Stimulated activated effector memory CD8-positive, alpha-beta T cell treated with anti-CD3 and anti-CD28 coated beads, Interleukin-12 subunit alpha, Interleukin-12 subunit beta, amount 100 ng/mL, for 72 hours (primary cell): ENCODE measurements at regions not wholly inside any gene's neighbourhood (a gene's known extent, or its start where the extent isn't known, plus 50 kb on each side); places are given as distances from the start of the nearest gene placed in this dataset.
"Not testable (repeated sequence)": the region's sequence is repeated elsewhere in the genome, so short reads cannot be mapped to it uniquely, and the experiment has no call there.

Experiments
- ATAC-seq: fragments of 150-1000 bp; cut with Tn5 transposase; 2 replicates; pipeline ENCODE4 v1.10.0; 2021
- DNase-seq, 2 donors: peaks; one replicate each; pipeline ENCODE4 v3.0.0; 2021 to 2022; ENCODE audit warnings: low spot score in 2 of 2
- H3K27ac Mint-ChIP-seq: one replicate; pipeline ENCODE4 v1.8.0; 2022; ENCODE audit warnings: mild to moderate bottlenecking, mixed read lengths
- H3K36me3 Mint-ChIP-seq: one replicate; pipeline ENCODE4 v1.8.0; 2022; ENCODE audit warnings: mild to moderate bottlenecking, mixed read lengths
- H3K4me1 Mint-ChIP-seq: one replicate; pipeline ENCODE4 v1.8.0; 2022; ENCODE audit warnings: mixed read lengths
- H3K4me3 Mint-ChIP-seq: one replicate; pipeline ENCODE4 v1.8.0; 2022; ENCODE audit warnings: mild to moderate bottlenecking, mixed read lengths
- H3K9me3 Mint-ChIP-seq: one replicate; pipeline ENCODE4 v1.8.0; 2022; ENCODE audit warnings: mixed read lengths

GRCh38 chrX:750263-750662, 119.7 kb downstream of the SHOX start:
- Mint-ChIP-seq H3K4me1 (no peaks in the 10 kb centered on the region), H3K9me3 (peaks cover 16% of the 10 kb centered on the region), H3K36me3 (peaks cover 6% of the 10 kb centered on the region)

DNA sequence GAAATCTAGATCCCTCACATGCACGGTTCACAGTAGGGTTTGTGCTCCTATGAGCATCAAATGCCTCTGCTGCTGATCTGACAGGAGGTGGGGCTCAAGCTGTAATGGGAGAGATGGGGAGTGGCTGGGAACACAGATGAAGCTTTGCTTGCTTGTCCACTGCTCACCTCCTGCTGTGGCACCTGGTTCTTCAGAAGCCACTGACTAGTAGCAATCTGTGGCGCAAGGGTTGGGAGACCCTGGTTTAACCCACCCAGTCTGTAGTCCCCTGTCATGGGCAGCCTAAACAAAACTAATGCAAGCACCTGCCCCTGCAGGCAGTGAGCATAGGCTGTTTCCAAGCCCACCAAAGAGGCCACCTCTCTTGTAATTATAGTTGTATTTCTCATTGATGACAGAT, 116.6 kb downstream of the SHOX start:
- Mint-ChIP-seq H3K4me1 (no peaks in the 10 kb centered on the region), H3K27ac (no peak overlapping the region), H3K4me3 (no peak overlapping the region), H3K9me3 (peaks cover 32% of the 10 kb centered on the region), H3K36me3 (peaks cover 5% of the 10 kb centered on the region)
- DNase-seq (no peak), ATAC-seq (no peak)

More at GRCh38 chrX:750263-750662, 119.7 kb downstream of the SHOX start:
- Mint-ChIP-seq H3K27ac (no peak overlapping the region), H3K4me3 (no peak overlapping the region)
- DNase-seq (no peak), ATAC-seq (no peak)

GRCh38 chrX:739611-740010, 109.0 kb downstream of the SHOX start:
- Mint-ChIP-seq H3K27ac (no peak overlapping the region), H3K36me3 (no peaks in the 10 kb centered on the region), H3K4me1 (no peaks in the 10 kb centered on the region), H3K4me3 (no peak overlapping the region), H3K9me3 (peaks cover 19% of the 10 kb centered on the region)
- DNase-seq (no peak), ATAC-seq (no peak)

DNA sequence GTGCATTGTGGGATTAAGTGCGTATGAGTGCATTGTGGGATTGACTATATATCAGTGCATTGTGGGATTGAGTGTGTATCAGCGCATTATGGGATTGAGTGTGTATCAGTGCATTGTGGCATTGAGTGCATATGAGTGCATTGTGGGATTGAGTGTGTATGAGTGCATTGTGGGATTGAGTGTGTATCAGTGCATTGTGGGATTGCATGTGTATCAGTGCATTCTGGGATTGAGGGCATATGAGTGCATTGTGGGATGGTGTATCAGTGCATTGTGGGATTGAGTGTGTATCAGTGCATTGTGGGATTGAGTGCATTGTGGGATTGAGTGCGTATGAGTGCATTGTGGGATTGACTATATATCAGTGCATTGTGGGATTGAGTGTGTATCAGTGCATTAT, 106.4 kb downstream of the SHOX start:
- H3K27ac Mint-ChIP-seq, DNase-seq, ATAC-seq, H3K4me3 Mint-ChIP-seq, H3K36me3 Mint-ChIP-seq, H3K9me3 Mint-ChIP-seq, H3K4me1 Mint-ChIP-seq: not testable (repeated sequence)

- Mint-ChIP-seq H3K27ac (no peak overlapping the region), H3K4me1 (no peaks in the 10 kb centered on the region), H3K36me3 (no peaks in the 10 kb centered on the region), H3K9me3 (peaks cover 2% of the 10 kb centered on the region), H3K4me3 (no peak overlapping the region)
- DNase-seq, result no peak
- no peak for ATAC-seq
These were observed 103.8 kb downstream of the SHOX start for GRCh38 chrX:734362-734761.

DNA sequence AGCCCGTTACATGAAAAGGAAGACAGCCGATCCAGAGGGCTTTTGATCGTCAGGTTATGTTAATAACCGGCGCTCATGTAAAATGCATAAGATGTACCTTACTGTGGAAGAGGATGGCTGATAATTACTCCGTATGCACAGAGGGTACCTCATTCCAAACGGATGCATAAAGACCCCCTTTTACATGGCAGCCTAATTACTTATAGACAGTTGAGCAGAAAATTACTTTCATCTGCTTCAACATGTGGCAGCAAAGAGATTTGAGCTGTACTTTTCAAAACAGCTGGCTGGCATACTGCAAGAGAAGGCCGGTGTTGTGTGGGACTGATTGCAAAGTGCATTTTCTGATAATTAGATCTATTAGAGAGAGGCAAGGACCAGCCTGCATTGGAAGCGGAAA, 103.4 kb downstream of the SHOX start:
- Mint-ChIP-seq H3K36me3 (no peaks in the 10 kb centered on the region), H3K4me3 (no peak overlapping the region), H3K4me1 (no peaks in the 10 kb centered on the region), H3K27ac (no peak overlapping the region), H3K9me3 (peaks cover 2% of the 10 kb centered on the region)
- ATAC-seq (no peak), DNase-seq (no peak)

DNA sequence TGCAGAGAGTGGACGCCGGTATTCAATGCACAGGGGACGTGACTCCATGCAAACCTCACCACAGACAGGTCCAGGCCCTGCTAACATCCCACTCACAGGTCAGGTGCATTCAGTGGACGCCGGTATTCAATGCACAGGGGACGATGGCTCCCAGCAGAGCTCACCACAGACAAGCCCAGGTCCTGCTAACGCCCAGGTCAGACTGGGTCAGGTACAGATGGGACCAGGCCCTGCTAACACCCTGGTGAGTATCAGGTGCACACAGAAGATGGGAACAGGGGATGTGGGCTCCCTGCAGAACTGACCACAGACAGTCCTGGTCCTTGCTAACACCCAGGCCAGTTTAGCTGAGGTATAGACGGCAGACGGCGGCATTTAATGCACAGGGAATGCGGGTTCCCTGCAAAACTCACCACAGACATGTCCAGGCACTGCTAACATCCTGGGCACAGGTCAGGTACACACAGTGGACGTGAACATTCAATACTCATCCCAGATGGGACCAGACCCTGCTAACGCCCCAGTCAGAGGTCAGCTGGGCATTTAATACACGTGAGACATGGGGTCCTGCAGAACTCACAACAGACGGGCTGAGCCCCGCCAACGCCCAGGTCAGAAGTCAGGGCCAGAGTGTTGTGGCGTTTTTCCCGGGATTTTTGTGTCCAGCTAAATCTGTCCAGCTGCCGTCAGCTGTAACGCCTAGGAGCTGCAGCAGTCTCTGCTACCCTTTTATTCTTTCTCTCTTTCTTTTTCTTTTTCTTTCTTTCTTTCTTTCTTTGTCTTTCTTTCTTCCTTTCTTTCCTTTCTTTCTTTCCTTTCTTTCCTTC, 99.2 kb downstream of the SHOX start:
- DNase-seq, result no peak
- ATAC-seq, result peak; percentile 11
- Mint-ChIP-seq H3K4me3 (no peak overlapping the region), H3K27ac (no peak overlapping the region), H3K9me3 (peaks cover 5% of the 10 kb centered on the region), H3K36me3 (peaks cover 7% of the 10 kb centered on the region), H3K4me1 (no peaks in the 10 kb centered on the region)

DNA sequence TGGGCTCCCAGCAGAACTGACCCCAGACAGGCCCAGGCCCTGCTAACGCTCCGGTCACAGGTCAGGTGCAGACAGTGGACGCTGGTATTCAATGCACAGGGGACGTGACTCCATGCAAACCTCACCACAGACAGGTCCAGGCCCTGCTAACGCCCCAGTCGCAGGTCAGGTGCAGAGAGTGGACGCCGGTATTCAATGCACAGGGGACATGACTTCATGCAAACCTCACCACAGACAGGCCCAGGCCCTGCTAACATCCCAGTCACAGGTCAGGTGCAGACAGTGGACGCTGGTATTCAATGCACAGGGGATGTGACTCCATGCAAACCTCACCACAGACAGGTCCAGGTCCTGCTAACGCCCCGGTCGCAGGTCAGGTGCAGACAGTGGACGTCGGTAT, 98.5 kb downstream of the SHOX start:
- not testable (repeated sequence) for ATAC-seq

DNA sequence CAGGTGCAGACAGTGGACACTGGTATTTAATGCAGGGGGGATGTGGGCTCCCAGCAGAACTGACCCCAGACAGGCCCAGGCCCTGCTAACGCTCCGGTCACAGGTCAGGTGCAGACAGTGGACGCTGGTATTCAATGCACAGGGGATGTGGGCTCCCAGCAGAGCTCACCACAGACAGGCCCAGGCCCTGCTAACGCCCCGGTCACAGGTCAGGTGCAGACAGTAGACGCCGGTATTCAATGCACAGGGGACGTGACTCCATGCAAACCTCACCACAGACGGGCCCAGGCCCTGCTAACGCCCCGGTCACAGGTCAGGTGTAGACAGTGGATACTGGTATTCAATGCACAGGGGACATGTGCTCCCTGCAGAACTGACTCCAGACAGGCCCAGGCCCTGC, 98.0 kb downstream of the SHOX start:
- not testable (repeated sequence) for H3K9me3 Mint-ChIP-seq, H3K4me1 Mint-ChIP-seq, ATAC-seq, H3K4me3 Mint-ChIP-seq, H3K27ac Mint-ChIP-seq, DNase-seq
- H3K36me3 Mint-ChIP-seq, result peaks cover 16% of the 10 kb centered on the region

More for the DNA sequence above, 98.5 kb downstream of the SHOX start:
- not testable (repeated sequence) for H3K4me1 Mint-ChIP-seq, H3K27ac Mint-ChIP-seq, H3K4me3 Mint-ChIP-seq, DNase-seq, H3K9me3 Mint-ChIP-seq
- H3K36me3 Mint-ChIP-seq, result peaks cover 12% of the 10 kb centered on the region

- Mint-ChIP-seq H3K9me3 (peaks cover 13% of the 10 kb centered on the region), H3K27ac (no peak overlapping the region)
- ATAC-seq, result no peak
These were observed 97.4 kb downstream of the SHOX start for GRCh38 chrX:727738-728621.

DNA sequence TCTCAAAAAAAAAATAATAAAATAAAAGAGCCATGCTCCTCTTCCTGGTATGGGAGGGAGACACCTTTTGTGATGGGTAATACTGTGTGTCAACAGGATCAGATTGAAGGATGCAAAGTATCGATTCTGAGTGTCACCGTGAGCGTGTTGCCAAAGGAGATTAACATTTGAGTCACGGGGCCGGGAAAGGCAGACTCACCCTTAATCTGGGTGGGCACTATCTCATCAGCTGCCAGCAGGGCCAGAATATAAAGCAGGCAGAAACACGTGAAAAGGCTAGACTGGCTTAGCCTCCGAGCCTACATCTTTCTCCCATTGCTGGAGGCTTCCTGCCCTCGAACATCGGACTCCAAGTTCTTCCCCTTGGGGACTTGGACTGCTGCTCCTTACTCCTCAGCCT, 95.4 kb downstream of the SHOX start:
- no peaks in the 10 kb centered on the region for H3K4me1 Mint-ChIP-seq
- no peak overlapping the region for H3K27ac Mint-ChIP-seq
- peaks cover 13% of the 10 kb centered on the region for H3K9me3 Mint-ChIP-seq
- DNase-seq, result no peak
- peak; percentile 24 for ATAC-seq
- no peak overlapping the region for H3K4me3 Mint-ChIP-seq
- H3K36me3 Mint-ChIP-seq, result peaks cover 16% of the 10 kb centered on the region

More at GRCh38 chrX:727738-728621, 97.4 kb downstream of the SHOX start:
- Mint-ChIP-seq H3K36me3 (peaks cover 16% of the 10 kb centered on the region), H3K4me3 (no peak overlapping the region), H3K4me1 (no peaks in the 10 kb centered on the region)
- no peak for DNase-seq

GRCh38 chrX:724256-724655, 93.7 kb downstream of the SHOX start:
- Mint-ChIP-seq H3K4me1 (no peaks in the 10 kb centered on the region), H3K4me3 (no peak overlapping the region), H3K27ac (peak overlapping the region; percentile 73), H3K9me3 (peaks cover 13% of the 10 kb centered on the region), H3K36me3 (peaks cover 16% of the 10 kb centered on the region)
- peak; percentile 67 for ATAC-seq
- DNase-seq, result peak in 1 of 2 donors; percentile 52

DNA sequence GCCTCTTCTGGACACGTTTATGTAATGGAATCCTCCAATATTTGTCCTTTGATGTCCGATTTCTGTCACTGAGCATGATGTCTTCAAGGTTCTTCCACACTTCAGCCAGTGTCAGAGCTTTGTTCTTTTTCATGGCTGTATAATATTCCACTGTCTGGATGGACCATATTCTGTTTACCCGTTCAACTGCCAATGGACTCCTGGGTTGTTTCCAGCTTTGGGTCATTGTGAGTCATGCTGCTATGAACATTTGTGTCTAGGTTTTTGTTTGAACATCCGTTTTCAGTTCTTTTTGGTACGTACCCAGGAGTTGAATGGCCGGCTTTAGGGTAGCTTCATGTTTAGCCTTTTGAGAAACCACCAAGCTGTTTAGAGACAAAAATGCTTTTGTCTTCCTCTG, 93.2 kb downstream of the SHOX start:
- peak; percentile 24 for ATAC-seq
- Mint-ChIP-seq H3K36me3 (peaks cover 16% of the 10 kb centered on the region), H3K9me3 (peaks cover 13% of the 10 kb centered on the region), H3K4me3 (no peak overlapping the region), H3K27ac (no peak overlapping the region), H3K4me1 (no peaks in the 10 kb centered on the region)
- no peak for DNase-seq

GRCh38 chrX:721354-721753, 90.8 kb downstream of the SHOX start:
- Mint-ChIP-seq H3K36me3 (peaks cover 16% of the 10 kb centered on the region), H3K4me1 (no peaks in the 10 kb centered on the region), H3K27ac (no peak overlapping the region), H3K4me3 (no peak overlapping the region), H3K9me3 (peaks cover 15% of the 10 kb centered on the region)
- DNase-seq (no peak), ATAC-seq (no peak)

DNA sequence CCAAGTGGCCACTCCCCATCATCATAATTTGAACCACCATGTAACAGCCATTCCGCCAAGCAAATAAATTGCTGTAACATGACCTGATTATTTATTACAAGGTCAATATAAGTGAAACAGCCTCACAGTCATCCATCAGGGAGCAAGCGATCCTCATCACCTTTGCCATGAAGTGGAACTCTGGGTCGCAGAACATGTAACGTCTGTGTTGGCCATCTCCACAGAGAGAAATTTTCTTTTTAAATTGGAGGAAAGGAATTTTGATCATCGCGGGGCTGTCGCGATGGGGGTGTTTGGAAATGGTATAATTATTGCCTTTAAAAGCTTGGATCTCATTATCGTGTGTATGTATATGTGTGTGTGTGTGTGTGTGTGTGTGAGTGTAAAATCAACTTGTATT, 90.2 kb downstream of the SHOX start:
- H3K4me1 Mint-ChIP-seq, result no peaks in the 10 kb centered on the region
- no peak for ATAC-seq
- H3K4me3 Mint-ChIP-seq, result no peak overlapping the region
- peaks cover 12% of the 10 kb centered on the region for H3K9me3 Mint-ChIP-seq
- peaks cover 16% of the 10 kb centered on the region for H3K36me3 Mint-ChIP-seq
- H3K27ac Mint-ChIP-seq, result no peak overlapping the region
- no peak for DNase-seq

DNA sequence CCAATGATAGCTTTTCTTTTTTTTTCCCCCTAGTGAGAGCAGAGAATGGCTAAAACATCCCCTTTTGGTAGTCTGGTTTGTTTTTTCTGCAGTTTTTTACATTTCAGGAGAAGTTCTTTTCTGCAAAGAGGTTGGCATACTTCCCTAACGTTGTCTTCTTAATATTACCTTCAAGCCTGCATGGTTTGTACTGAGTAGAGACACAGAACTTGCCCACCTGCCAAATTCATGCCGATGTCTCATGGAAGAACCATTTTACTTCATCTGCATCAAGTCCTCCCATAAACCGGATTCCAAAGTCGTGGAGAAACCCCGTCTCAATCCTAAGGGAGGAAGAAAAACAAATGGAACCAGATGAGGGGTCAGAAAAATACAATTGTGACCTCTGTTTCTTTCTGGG, 89.7 kb downstream of the SHOX start:
- no peaks in the 10 kb centered on the region for H3K4me1 Mint-ChIP-seq
- ATAC-seq (no peak), DNase-seq (no peak)
- no peak overlapping the region for H3K4me3 Mint-ChIP-seq
- H3K36me3 Mint-ChIP-seq, result peaks cover 13% of the 10 kb centered on the region
- H3K9me3 Mint-ChIP-seq, result peaks cover 15% of the 10 kb centered on the region
- no peak overlapping the region for H3K27ac Mint-ChIP-seq
